K562 (cell line): ENCODE measurements at regions not wholly inside any gene's neighbourhood (a gene's known extent, or its start where the extent isn't known, plus 50 kb on each side); places are given as distances from the start of the nearest gene placed in this dataset.

ENCODE experiments used
- ATAC-seq: fragments of 200-7000 bp; cut with Tn5 transposase; 3 replicates; pipeline ENCODE4 v1.9.1; 2020; ENCODE audit warnings: moderate library complexity
- BruUV-seq: library from RNA; stranded (reverse); fragments of 400-500 nt; replicated peaks from 2 replicates; lab custom pipeline; 2021; lab: Mats Ljungman, UMichigan
- CTCF ChIA-PET: fragments of 300-600 bp; formaldehyde crosslinking; extraction: SDS; loops from one replicate; lab custom pipeline; 2021; ENCODE audit warnings: low intra/inter-chr PET ratio; lab: Yijun Ruan, JAX
- POLR2A ChIA-PET: fragments of 300-600, 350-650 bp; sonication (Branson Sonifier 250); formaldehyde crosslinking; extraction: SDS; loops from one replicate; lab custom pipeline; 2021; ENCODE audit warnings: antibody characterized with exemption, inconsistent platforms; lab: Yijun Ruan, JAX
- DNase-seq, 4 experiments: peaks; one replicate each; pipeline versions ENCODE4 v3.0.0 to v3.0.0-alpha.2; 2011 to 2018; ENCODE audit warnings: low spot score in 3 of 4, mixed read lengths in 3 of 4; ENCODE audit errors: extremely low read depth in 1 of 4
- FAIRE-seq: peaks from 2 replicates; lab custom pipeline; 2011; peaks lifted over from hg19 to GRCh38; lab: Jason Lieb, UNC
- H2AFZ ChIP-seq: 2 replicates; pipeline ENCODE4 v1.6.0; 2011; ENCODE audit warnings: low read depth, low read length, control low read depth, inconsistent platforms
- H3K27ac ChIP-seq: fragments of 200-600 bp; 3 replicates; pipeline ENCODE4 v1.8.0; 2011; ENCODE audit warnings: low read depth, mild to moderate bottlenecking, control low read depth, inconsistent platforms, low read length, moderate library complexity, mixed read lengths; ENCODE audit errors: extremely low read depth
- H3K27me3 ChIP-seq, 2 experiments: fragments of 300-600 bp in 1 of 2; 2 replicates in 1 of 2; 3 replicates in 1 of 2; pipeline versions ENCODE4 v1.6.0 to v1.8.0; 2011; ENCODE audit warnings: inconsistent platforms in 2 of 2, low read length in 2 of 2, mild to moderate bottlenecking in 1 of 2, mixed read lengths in 1 of 2, moderate library complexity in 1 of 2; ENCODE audit not compliant: control insufficient read depth in 2 of 2, insufficient read depth in 2 of 2
- H3K36me3 ChIP-seq: fragments of 300-600 bp; 3 replicates; pipeline ENCODE4 v1.8.0; 2011; ENCODE audit warnings: mild to moderate bottlenecking, low read length, inconsistent platforms; ENCODE audit not compliant: control insufficient read depth, insufficient read depth
- H3K4me1 ChIP-seq, 2 experiments: fragments of 200-600 bp in 1 of 2; replicated peaks in 1 of 2; 2 replicates in 1 of 2; 3 replicates in 1 of 2; pipeline versions ENCODE4 v1.5.1 to v1.8.0; 2011; ENCODE audit warnings: inconsistent platforms in 2 of 2, low read length in 2 of 2, mild to moderate bottlenecking in 1 of 2, mixed read lengths in 1 of 2, moderate library complexity in 1 of 2; ENCODE audit not compliant: control insufficient read depth in 2 of 2, insufficient read depth in 2 of 2
- H3K4me2 ChIP-seq: 2 replicates; pipeline ENCODE4 v1.6.1; 2011; ENCODE audit warnings: low read length, control low read depth, inconsistent platforms, mixed read lengths; ENCODE audit not compliant: insufficient read depth
- H3K4me3 ChIP-seq: fragments of 200-600 bp; sonication (generic), shearing (Covaris generic); 2 replicates; pipeline ENCODE4 v1.5.1; 2016; ENCODE audit warnings: control low read depth, inconsistent platforms
- H3K79me2 ChIP-seq: fragments of 200-600 bp; 3 replicates; pipeline ENCODE4 v1.8.0; 2011; ENCODE audit warnings: low read length, inconsistent platforms; ENCODE audit not compliant: control insufficient read depth, insufficient read depth
- H3K9ac ChIP-seq, 2 experiments: 2 replicates each; pipeline versions ENCODE4 v1.6.0 to v1.6.1; 2011; ENCODE audit warnings: low read depth in 2 of 2, low read length in 2 of 2, control low read depth in 1 of 2, inconsistent platforms in 1 of 2, mild to moderate bottlenecking in 1 of 2, mixed read lengths in 1 of 2; ENCODE audit not compliant: insufficient read depth in 1 of 2
- H3K9me1 ChIP-seq: one replicate; pipeline ENCODE4 v1.6.0; 2011; ENCODE audit warnings: inconsistent platforms, mild to moderate bottlenecking, low read length, moderate library complexity; ENCODE audit not compliant: control insufficient read depth, insufficient read depth
- H3K9me3 ChIP-seq: replicated peaks from 2 replicates; pipeline ENCODE4 v1.5.1; 2011; ENCODE audit warnings: low read depth, low read length, inconsistent platforms; ENCODE audit not compliant: control insufficient read depth, insufficient read depth
- H4K20me1 ChIP-seq: replicated peaks from 2 replicates; pipeline ENCODE4 v1.6.1; 2011; ENCODE audit warnings: low read length, inconsistent platforms, mixed read lengths; ENCODE audit not compliant: control insufficient read depth, insufficient read depth
- ARID2 ChIP-seq: fragments of 450-650 bp; IDR thresholded peaks from 2 replicates; pipeline ENCODE4 v1.6.1; 2017; ENCODE audit warnings: antibody characterized with exemption, mild to moderate bottlenecking
- C11orf30 ChIP-seq: fragments of 450-650 bp; IDR thresholded peaks from 2 replicates; pipeline ENCODE4 v1.6.1; 2016; ENCODE audit warnings: low read depth, mild to moderate bottlenecking
- CBX3 ChIP-seq, 2 experiments: IDR thresholded peaks; 1 replicate in 1 of 2; 2 replicates in 1 of 2; pipeline ENCODE4 v1.6.1; 2012; ENCODE audit warnings: inconsistent platforms in 2 of 2, low read length in 2 of 2, borderline replicate concordance in 1 of 2, control low read depth in 1 of 2
- CEBPG ChIP-seq, 3 experiments: fragments of 200-800 bp in 1 of 3; sonication (Bioruptor generic) in 1 of 3; sonication (generic) in 1 of 3; formaldehyde crosslinking in 1 of 3; IDR thresholded peaks in 2 of 3; conservative IDR thresholded peaks in 1 of 3; 2 replicates each; pipeline versions ENCODE4 v1.6.1 to v1.8.0; 2016 to 2022; ENCODE audit warnings: missing compliant biosample characterization in 2 of 3, missing genetic modification characterization in 2 of 3, mild to moderate bottlenecking in 1 of 3, missing genetic modification reagents in 1 of 3
- HLTF ChIP-seq: fragments of 450-650 bp; IDR thresholded peaks from 2 replicates; pipeline ENCODE4 v1.6.1; 2016
- IFI16 ChIP-seq: fragments of 250-450 bp; sonication (Bioruptor Pico); IDR thresholded peaks from 2 replicates; pipeline ENCODE4 v2.1.2; 2022; ENCODE audit warnings: mild to moderate bottlenecking, inconsistent platforms
- KLF13 ChIP-seq: fragments of 450-650 bp; IDR thresholded peaks from 2 replicates; pipeline ENCODE4 v1.6.1; 2016; ENCODE audit warnings: missing genetic modification characterization, low read depth, mild to moderate bottlenecking, missing compliant biosample characterization, moderate library complexity, borderline replicate concordance
- NCOA4 ChIP-seq: fragments of 450-650 bp; IDR thresholded peaks from 2 replicates; pipeline ENCODE4 v1.6.1; 2018; ENCODE audit warnings: mild to moderate bottlenecking; ENCODE audit not compliant: partially characterized antibody
- PHTF2 ChIP-seq: fragments of 250-450 bp; sonication (Bioruptor Pico); IDR thresholded peaks from 2 replicates; pipeline ENCODE4 v1.5.0; 2021; ENCODE audit warnings: mild to moderate bottlenecking
- POLR2G ChIP-seq: fragments of 200-400 bp; formaldehyde crosslinking; IDR thresholded peaks from 2 replicates; pipeline ENCODE4 v1.6.1; 2017; ENCODE audit warnings: low read depth, mild to moderate bottlenecking, antibody characterized with exemption, low read length, moderate library complexity
- THRAP3 ChIP-seq: fragments of 450-650 bp; IDR thresholded peaks from 2 replicates; pipeline ENCODE4 v1.6.1; 2016; ENCODE audit warnings: mild to moderate bottlenecking, inconsistent platforms, borderline replicate concordance
- VEZF1 ChIP-seq: fragments of 200-800 bp; sonication (Bioruptor generic); IDR thresholded peaks from 2 replicates; pipeline ENCODE4 v1.6.1; 2017; ENCODE audit warnings: missing genetic modification characterization, missing compliant biosample characterization
- ZC3H4 ChIP-seq: sonication (generic); formaldehyde crosslinking; IDR thresholded peaks from 2 replicates; pipeline ENCODE4 v1.9.0; 2021; ENCODE audit warnings: missing genetic modification reagents, borderline replicate concordance
- ZNF165 ChIP-seq: fragments of 250-450 bp; sonication (Bioruptor Pico); IDR thresholded peaks from 2 replicates; pipeline ENCODE4 v1.4.0; 2020; ENCODE audit warnings: borderline replicate concordance
- ZNF431 ChIP-seq: sonication (generic); formaldehyde crosslinking; IDR thresholded peaks from 2 replicates; pipeline ENCODE4 v1.8.0; 2022; ENCODE audit warnings: mild to moderate bottlenecking, missing genetic modification reagents
- WGBS: fragments of 100-300 bp; shearing (Covaris generic); methylation state at CpG from one replicate; pipeline ENCODE4 v1.1.6; 2016; ENCODE audit warnings: low coverage, mixed read lengths; ENCODE audit not compliant: insufficient coverage; ENCODE audit errors: missing lambda C conversion rate; 5-methylcytosine and 5-hydroxymethylcytosine counted together
- in situ Hi-C: fragments of 300-500 bp; cut with MboI; formaldehyde crosslinking; loops from 4 replicates; pipeline ENCODE4 v1.15.0; 2018; ENCODE audit warnings: inconsistent platforms, mixed read lengths
- intact Hi-C: fragments of 100-400 bp; cut with micrococcal nuclease; formaldehyde crosslinking; loops from 2 replicates; pipeline ENCODE4 v1.14.2; 2022

- Histone ChIP-seq H3K27ac (no peak overlapping the region), H3K9me1 (no peaks in the 10 kb centered on the region), H3K27me3 (no peaks in the 10 kb centered on the region), H3K9me3 (no peaks in the 10 kb centered on the region), H3K36me3 (peaks cover 3% of the 10 kb centered on the region; the same call in 2 of the 3 replicates)
- in situ Hi-C loops = no loop called here
- WGBS = 93% methylated on average over 1 of the region's 1 CpG
- DNase-seq = no peak
- BruUV-seq = no TSS peak
- no peak for TF ChIP-seq C11orf30
- no peak for TF ChIP-seq VEZF1 (CRISPR knock-in tag)
- no peak for TF ChIP-seq THRAP3
- TF ChIP-seq ZNF165 (CRISPR knock-in tag) = no peak
- no peak for TF ChIP-seq IFI16 (CRISPR knock-in tag)
- no peak for TF ChIP-seq PHTF2 (CRISPR knock-in tag)
- TF ChIP-seq NCOA4 = no peak
- no peak for TF ChIP-seq ARID2
- no peak for TF ChIP-seq ZNF431
- TF ChIP-seq KLF13 (tag) = no peak
- no peak for TF ChIP-seq CEBPG (CRISPR knock-in tag; IDR thresholded peaks at IDR 0.05)
- TF ChIP-seq CEBPG (tag; conservative IDR thresholded peaks at IDR 0.05 in 1 of 2, IDR thresholded peaks at IDR 0.05 in 1 of 2) = no peak
- no peak for TF ChIP-seq POLR2G
- TF ChIP-seq HLTF = no peak
- TF ChIP-seq ZC3H4 (CRISPR knock-in tag) = no peak
- no peak for TF ChIP-seq CBX3 (IDR thresholded peaks at IDR 0.05; ENCODE audit: borderline replicate concordance in 1 of 2, low read length in 2 of 2)
- TF ChIP-seq, all 486 proteins: peak for 0
- Histone ChIP-seq H3K79me2 (peaks cover 14% of the 10 kb centered on the region; the same call in 1 of the 3 replicates), H2AFZ (no peak overlapping the region), H3K4me3 (no peak overlapping the region), H3K4me2 (no peak overlapping the region), H4K20me1 (no peaks in the 10 kb centered on the region), H3K9ac (no peak overlapping the region), H3K4me1 (no peaks in the 10 kb centered on the region)
- ChIA-PET POLR2A (no interaction called here), CTCF (interaction anchor here (0.6 kb wide), 1 partner anchor 46 kb away, joined by 4 read pairs; no protein-coding TSS in a partner anchor)
- no peak for FAIRE-seq
- ATAC-seq = no peak
- intact Hi-C loops = no loop called here
These were observed 70.9 kb upstream of the NBPF4 start for GRCh38 chr1:108314815-108315214.
